Fibroblast of the aortic adventitia (primary cell): ENCODE measurements at regions not wholly inside any gene's neighbourhood (a gene's known extent, or its start where the extent isn't known, plus 50 kb on each side); places are given as distances from the start of the nearest gene placed in this dataset.

Source experiments
- DNase-seq: peaks from one replicate; pipeline ENCODE4 v3.0.0-alpha.2; 2010; ENCODE audit warnings: low read depth
- H3K4me3 ChIP-seq: 2 replicates; pipeline ENCODE4 v1.5.1; 2011; ENCODE audit warnings: low read depth, mild to moderate bottlenecking, control low read depth, low read length, moderate library complexity
- CTCF ChIP-seq: IDR thresholded peaks from 2 replicates; pipeline ENCODE4 v1.5.1; 2011; ENCODE audit warnings: mild to moderate bottlenecking, low read length, control low read depth, inconsistent platforms; ENCODE audit not compliant: insufficient read depth

- H3K4me3 ChIP-seq = no peak overlapping the region
- no peak for DNase-seq
- no peak for TF ChIP-seq CTCF
These were observed 56.7 kb upstream of the IRF2 start for GRCh38 chr4:184531008-184531407.

GRCh38 chr4:184529283-184529682, 54.9 kb upstream of the IRF2 start:
- TF ChIP-seq CTCF = no peak
- no peak for DNase-seq
- H3K4me3 ChIP-seq = no peak overlapping the region

GRCh38 chr4:184528713-184529112, 54.4 kb upstream of the IRF2 start:
- H3K4me3 ChIP-seq = no peak overlapping the region
- TF ChIP-seq CTCF = no peak
- DNase-seq = no peak

- no peak for DNase-seq
- TF ChIP-seq CTCF = no peak
- H3K4me3 ChIP-seq = no peak overlapping the region
These were observed 53.7 kb upstream of the IRF2 start for GRCh38 chr4:184528051-184528450.

- no peak overlapping the region for H3K4me3 ChIP-seq
- no peak for TF ChIP-seq CTCF
- DNase-seq = no peak
These were observed 51.9 kb upstream of the IRF2 start for GRCh38 chr4:184526228-184526627.
